Fibroblast of skin of abdomen (primary cell): ENCODE measurements at regions not wholly inside any gene's neighbourhood (a gene's known extent, or its start where the extent isn't known, plus 50 kb on each side); places are given as distances from the start of the nearest gene placed in this dataset.
"Not testable (repeated sequence)": the region's sequence is repeated elsewhere in the genome, so short reads cannot be mapped to it uniquely, and the experiment has no call there.

Experiments
- DNase-seq: peaks from one replicate; pipeline ENCODE4 v3.0.0-alpha.2; 2013

DNA sequence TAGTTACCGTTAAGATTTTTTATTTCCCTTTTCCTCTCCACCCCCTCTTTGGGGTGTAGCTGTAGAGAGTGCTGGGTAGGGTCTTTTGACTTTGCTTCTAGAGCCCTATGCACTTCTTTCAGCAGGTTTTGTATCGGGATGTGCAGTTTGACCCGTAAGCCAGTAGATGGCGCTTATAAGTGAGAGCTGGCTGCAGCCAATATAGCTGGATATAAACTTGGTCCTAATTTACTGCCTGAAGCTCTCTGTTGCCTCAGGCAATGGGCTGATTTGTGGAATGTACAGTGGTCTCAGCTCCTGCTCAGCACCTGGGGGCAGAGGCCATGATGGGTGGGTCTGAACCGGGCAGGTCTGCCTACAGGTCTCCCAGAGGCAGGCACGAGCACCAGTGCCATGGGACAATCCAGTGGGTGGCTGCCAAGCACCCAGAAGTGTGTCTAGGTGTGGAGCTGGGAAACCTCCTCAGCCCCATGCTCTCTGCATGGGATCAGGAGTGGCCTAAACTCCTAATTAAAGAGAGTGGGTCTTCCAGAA, 146.5 kb downstream of the SPANXN1 start:
- DNase-seq: no peak

DNA sequence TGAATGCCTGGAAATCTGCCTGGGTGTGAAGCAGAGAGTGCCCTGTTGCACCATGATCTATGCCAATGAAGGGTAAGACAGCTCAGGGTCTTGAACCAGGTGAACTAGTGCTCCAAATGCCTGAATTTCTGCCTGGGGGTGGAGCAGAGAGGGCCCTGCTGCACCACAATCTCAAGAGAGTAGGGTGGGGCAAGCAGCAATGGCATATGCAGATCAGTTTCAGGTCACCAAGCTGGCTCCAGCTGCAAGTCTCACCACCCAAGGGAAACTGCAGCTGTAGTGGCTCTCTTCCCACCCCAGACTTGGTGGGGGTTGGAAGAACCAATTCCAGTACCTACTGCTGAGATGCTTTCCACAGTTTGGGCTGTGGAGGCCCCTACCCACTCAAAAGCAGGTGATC, 147.0 kb downstream of the SPANXN1 start:
- DNase-seq: no peak

DNA sequence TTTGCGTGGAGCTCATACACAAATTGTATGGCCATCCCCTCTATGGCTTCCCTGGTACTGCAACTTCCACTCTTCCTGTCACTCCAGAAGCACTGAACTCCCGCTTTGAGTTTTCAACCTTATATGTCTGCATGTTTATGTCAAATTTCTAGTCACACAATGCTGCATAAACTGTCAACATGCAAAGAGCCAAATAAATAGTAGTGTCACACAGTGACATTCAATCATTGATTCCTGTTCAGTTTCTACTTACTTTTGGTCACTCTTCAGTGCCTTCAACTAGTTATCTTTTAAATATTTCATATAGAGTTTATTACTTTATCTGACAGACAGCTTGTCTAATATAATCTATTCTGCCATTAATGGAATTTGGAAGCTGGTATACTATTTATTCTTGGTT, 149.3 kb downstream of the SPANXN1 start:
- no peak for DNase-seq

DNA sequence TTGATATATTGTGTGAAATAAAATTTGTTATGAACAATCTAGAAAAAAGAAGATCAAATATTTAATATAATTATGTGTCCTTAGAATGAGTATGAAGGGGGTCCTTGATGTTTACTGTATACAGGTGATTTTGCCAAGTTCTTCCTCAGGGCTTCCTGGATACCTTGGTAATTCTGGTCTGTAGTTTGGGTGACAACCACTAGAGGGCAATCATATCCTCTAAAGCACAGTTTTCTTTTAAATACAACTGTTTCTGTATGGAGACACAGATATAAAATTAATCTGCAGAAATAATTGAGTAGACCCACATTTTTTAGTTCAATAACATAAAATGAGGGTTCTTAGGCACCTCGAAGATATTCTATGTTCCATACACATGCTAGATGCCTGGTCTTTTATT, 157.7 kb downstream of the SPANXN1 start:
- DNase-seq: no peak

DNA sequence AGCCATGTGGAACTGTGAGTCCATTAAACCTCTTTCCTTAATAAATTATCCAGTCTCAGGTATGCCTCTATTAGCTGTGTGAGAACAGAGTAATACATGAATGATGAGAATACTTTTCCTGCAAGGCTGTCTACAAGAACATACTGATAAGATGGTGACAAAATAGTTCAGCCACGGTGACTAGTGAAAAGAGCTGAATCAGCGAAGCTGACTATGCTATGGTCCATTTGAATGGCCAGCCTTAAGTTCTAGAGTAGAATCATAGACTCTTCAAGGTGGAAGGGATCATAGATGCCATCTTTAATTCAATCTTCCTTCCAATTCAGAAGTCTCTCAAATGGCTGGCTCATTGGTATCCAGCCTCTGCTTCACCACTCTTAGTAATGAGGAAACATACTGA, 163.3 kb downstream of the SPANXN1 start:
- no peak for DNase-seq

DNA sequence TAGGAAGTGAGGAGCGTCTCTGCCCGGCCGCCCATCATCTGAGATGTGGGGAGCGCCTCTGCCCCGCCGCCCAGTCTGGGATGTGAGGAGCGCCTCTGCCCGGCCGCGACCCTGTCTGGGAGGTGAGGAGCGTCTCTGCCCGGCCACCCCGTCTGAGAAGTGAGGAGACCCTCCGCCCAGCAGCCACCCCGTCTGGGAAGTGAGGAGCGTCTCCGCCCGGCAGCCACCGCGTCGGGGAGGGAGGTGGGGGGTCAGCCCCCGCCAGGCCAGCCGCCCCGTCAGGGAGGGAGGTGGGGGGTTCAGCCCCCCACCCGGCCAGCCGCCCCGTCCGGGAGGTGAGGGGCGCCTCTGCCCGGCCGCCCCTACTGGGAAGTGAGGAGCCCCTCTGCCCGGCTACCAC, 188.9 kb downstream of the SPANXN1 start:
- not testable (repeated sequence) for DNase-seq

DNA sequence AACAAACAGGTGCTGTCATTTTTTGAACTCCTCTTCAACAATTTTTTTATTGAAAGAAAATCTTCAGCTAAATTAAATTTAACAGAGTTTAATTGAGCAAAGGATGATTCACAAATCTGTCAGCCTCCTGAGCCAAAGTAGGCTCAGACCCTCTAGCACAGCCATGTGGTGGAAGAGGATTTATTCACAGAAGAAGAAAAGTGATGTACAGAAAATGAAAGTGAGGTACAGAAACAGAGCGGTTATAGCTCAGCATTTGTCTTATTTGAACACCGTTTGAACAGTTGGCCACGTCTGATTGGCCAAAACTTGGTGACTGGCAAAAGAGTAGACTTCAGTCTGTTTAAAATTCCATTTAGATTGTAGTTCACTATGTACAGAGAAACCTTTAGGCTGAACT, 217.3 kb downstream of the SPANXN1 start:
- DNase-seq: no peak

DNA sequence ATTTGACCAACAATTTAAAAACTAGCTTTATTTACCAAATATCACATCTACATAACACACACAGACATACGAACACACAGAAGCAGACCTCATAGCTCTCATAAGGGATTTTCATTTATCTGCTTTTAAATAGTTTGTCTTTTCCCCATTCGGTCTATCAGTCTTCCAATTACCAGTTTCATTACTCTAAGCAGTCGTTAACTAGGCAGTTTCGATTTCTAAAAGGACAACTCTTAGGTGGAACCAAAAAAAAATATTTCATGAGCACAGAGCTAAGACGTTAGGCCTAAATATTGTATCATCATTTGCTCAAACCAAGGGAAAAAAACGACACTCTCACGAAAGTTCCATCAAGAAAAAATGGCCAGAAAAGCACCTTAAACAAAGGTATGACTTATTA, 228.4 kb downstream of the SPANXN1 start:
- DNase-seq: no peak

DNA sequence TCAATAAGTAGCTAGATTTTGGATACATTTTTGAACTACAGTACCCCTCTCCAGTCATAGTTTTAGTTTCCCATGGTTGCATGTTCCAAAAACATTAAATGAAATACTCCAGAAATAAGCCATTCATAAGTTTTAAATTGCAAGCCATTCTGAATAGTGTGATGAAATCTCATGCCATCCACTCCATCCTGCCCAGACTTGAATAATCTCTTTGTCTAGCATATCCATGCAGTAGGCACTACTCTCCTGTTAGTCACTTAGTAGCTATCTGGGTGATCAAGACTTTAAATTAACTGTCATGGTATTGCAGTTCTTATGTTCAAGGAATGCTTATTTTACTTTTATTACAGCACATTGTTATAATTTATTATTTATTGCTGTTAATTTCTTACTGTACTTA, 237.4 kb downstream of the SPANXN1 start:
- no peak for DNase-seq

DNA sequence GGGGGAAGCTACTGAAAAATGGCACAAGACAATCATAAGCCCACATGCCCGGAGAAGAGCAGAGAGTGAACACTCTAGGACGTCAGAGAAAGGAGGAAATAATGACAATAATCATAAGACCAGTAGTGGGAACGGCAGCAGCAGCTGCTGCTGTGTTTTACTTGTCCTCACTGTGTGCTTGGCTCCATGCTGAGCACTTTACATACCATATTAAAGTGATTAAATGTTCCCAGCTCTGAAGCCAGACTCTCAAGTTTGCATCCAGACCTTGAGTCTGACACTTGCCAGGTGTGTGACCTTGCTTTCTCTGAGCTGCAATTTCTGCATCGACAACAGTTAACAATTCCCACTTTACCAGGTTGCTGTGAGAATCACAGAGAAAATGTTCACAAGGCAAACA, 255.4 kb downstream of the SPANXN1 start:
- DNase-seq: no peak

DNA sequence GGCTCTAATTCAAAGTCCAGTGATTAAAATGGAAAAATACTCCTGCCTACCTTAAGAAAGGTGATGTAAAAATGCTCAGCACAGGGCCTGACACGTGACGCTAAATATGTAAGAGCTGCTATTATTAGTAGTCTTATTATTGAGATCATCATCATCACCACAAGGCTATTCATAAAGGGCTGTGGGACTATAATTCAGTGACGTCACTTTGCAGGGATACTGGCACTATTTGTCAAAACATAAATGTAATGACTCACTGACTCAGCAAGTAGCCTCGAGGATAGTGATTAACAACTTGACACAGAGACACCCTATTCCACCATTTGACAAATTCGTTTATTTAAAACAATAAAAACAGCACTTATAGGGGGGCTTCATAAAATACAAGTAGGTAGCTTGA, 258.9 kb downstream of the SPANXN1 start:
- no peak for DNase-seq

DNA sequence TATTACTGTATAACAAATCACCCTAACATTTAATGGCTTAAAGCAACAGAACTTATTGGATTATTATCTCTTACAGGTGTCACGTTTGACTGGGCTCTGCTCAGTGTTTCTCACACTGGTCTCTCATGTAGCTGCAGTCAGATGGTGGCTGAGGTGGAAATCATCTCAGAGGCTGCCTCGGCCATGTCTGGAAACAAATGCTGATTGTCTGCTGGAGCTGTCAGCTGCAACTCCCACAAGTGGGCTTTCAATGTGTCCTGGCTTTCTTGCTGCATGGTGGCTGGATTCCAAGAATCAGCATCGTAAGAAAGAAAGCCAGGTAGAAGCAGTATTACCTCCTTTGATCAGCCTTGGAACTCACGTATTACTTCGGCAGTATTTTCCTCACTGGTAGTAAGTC, 277.6 kb downstream of the SPANXN1 start:
- no peak for DNase-seq

DNA sequence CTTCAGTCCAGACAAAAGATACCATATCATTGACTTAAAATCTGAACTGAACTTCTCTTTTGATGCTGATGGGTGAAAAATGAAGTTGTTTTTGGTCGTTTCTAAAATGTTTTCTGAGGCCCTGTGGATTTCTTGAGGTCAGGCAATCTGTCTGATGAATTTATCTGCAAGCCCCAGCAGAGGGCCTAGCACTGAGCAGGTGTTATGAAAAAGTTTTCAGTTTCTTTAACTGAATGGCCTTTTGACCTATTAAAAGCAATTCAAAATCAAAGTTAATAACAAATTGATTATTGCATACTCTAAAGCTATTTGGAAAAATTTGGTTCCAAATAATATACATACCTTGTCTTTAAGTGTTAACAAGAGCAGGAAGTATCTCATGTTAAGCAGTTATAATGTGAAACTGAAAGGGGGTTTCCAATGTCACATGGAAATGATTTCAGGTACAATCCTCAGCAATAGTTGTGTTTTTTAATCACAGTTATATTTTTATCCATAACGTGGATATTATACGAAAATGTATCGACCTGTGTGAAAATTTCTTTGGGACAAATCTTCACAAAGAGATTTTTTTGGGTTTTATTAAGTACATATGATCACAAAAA, 285.0 kb downstream of the SPANXN1 start:
- no peak for DNase-seq

DNA sequence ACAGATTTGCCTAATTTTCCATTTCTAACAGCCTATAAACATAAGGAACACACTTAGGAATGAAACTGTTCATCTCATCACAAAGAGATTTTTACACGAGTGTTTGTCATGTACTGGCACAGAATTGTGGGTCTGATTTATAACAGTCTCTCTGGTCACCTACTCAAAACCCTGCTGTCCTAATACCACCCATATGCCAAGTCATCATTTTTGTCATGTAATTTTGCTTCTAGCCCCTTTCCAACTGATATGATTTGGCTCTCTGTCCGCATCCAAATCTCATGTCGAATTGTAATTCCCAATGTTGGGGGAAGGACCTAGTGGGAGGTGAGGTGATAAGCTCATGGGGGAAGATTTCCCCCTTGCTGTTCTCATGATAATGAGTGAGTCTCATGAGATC, 284.1 kb upstream of the SLITRK2 start:
- no peak for DNase-seq

DNA sequence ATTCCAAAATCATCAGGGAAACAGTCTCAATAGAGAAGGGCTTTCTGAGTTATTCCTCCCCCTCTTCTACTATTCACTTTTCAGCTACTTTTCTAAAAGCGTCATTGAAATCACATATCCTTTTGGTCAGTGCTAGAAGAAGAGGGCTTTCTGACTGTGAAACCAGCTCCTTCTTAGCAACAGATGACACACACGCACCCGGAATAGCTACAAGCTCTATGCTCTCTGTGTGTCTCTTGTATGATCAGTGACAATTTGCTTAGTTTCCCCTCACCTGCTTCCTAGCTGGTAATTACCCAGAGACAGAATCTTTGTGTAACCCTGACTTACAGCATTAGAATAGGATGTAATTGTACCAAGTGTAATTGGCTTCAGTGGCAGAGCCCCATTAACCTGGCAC, 268.1 kb upstream of the SLITRK2 start:
- no peak for DNase-seq

DNA sequence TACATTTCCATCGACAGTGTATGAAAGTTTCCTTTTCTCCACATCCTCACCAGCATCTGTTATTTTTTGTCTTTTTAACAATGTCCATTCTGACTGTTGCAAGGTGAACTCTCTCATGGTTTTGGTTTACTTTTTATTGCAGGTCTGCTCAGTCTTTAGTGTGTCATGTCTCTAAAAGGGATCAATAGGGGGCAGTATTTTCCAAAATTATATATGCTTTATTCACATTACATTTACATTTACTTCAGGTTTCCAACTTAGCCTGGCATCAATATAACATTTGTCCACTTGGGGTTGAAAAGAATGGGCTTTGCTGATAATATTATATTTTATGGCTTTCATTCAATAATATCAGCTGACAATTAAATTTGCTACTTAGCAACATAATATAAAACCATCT, 265.0 kb upstream of the SLITRK2 start:
- DNase-seq: no peak

DNA sequence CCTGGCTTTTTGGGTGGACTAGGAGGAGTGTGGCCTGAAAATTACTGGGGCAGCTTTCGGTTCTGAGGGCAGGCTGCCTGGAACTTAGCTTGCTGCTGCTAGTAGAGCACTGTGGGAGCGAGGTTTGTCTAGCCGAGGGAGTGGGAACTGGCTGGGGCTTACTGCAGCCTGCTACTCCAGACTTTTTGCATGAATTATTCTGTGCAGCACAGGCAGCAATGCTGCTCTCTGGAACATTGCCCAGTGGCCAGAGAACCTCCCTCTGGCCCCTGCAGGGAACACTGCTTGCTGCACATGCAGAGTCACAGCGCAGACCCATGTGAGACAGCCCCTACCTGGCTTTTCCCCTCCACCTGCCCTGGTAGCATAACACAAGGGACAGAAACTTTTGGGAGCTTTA, 263.9 kb upstream of the SLITRK2 start:
- no peak for DNase-seq

DNA sequence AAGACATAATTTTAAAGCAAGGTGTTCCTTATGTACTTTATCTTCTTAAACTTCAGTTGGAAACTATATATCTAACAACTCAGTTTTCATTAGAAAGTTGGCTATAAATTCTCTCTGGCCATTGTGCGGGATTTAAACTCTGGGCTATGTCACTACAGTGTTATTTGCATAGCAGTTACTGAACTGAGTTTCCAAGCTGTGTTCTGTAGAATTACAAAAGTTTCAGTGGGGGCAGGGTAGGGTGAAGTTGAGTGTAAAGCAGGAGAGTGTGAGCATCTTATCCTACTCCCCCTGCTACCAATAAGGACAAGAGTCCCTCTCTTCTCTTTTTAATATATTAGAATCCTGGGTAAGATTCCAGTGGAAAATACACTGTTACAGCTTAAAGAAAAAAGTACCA, 254.5 kb upstream of the SLITRK2 start:
- DNase-seq: no peak

DNA sequence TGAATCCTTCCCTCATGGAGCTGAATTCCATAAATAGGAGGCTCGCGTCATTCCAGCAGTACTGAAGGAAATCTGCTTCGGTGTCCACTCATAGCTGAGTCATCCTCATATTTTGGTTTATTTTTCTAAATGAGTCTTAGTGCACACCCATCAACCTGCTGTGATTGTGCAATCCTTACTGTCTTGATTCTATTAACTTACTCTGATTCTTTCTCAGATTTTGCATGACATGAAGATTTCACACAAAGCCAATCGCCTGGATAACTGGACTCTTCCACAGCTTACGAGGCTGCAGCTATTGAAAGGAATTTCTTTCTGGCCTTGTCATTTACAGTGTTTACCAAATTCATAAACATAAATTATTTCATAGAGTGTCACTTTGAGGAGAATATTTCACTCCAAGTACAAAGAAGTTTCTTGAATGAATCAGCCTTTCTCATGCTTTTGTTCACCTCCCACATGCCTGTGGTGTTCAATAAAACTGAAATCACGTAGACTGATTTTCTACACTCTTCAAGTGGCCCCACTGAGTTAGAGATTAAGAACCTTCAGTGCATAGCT, 207.6 kb upstream of the SLITRK2 start:
- DNase-seq: peak; percentile 4

DNA sequence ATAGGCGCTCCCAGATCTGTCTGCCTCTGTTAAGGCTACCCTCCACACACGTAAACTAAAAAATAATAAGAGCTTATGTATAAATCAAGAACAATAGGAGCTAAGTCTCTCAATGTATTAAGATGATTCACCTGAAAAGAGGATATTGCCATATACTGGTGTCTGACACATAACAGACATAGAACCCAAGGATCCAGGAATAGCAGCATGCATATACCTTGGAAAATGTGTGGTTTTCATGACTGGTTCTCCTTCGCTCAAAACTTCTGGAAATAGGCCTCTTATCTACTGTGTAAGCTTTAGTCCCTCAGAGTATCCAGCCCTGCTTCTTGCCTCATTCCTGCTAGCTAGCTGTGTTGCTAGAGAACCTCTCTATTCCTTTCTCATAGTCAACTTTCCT, 203.7 kb upstream of the SLITRK2 start:
- no peak for DNase-seq

DNA sequence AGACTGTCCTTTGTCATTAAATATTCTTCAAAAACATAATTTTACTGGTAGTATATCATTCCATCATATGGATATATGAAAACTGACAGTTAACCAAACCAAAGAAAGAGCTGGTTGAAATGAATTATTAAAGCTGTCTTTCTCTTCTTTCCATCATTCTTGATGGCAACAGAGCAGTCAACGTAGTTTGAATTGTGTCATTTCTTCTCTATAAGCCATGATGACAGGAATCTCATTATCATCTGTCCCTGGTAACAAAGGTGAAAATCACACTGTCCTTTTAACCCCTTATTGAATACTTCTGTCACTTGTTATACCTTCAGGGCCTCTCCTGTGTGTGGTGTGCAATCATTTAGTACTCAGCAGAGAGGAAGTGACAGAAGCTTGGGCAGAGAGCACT, 197.0 kb upstream of the SLITRK2 start:
- DNase-seq: no peak

DNA sequence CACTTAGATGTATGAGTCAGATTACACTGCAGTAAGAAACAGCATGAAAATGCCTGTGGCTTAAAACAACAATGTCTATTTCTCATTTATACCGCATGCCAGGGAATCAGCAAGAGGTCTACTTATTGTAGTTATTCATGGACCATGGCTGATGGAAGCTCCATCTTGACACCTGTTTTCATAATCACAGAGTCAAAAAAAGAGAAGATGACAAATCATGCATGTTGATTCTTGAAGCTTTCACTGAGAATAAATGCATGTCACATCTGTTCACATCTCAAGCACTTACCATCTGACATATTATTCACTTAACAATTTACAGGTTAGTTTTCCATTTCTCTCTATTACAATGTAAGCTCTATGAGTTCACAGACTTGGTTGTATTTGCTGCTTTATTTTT, 194.2 kb upstream of the SLITRK2 start:
- DNase-seq: no peak

DNA sequence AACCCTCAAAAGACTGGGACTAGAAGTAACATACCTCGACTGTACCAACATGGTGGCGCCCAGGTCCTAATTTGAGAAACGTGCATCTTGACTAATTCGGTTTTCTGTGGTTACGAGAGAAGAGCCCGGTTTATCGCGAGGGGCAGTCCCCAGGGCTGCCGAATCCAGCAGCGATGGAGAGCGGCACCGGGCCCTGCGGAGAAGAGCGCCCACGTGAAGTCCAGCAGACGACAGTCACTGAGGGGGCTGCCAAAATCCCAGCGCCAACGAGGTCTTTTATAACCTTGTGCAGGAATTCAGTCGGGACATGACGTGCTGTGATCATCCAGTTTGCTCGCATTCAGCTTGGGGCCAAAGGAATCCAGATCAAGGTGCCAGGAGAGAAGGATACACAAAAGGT, 187.5 kb upstream of the SLITRK2 start:
- no peak for DNase-seq

DNA sequence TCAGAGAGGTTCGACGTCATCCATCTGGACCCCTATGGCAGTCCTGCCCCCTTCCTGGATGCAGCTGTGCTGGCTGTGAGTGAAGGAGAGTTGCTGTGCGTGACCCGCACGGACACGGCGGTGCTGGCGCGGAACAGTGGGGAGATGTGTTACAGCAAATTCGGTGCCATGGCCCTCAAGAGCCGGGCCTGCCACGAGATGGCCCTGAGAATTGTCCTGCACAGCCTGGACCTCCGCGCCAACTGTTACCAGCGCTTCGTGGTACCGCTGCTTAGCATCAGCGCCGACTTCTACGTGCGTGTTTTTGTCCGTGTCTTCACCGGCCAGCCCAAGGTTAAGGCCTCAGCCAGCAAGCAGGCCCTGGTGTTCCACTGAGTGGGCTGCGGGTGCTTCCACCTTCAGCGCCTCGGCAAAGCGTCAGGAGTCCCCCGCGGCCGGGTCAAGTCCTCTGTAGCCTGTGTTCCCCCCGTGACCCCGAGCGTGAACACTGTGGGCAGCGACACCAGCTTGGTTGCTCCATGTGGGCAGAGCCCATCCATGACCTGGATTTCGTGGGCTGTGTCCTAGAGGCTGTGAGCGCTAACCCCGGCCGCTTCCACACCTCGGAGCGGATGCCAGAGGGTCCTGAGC, 186.7 kb upstream of the SLITRK2 start:
- no peak for DNase-seq
